ENCODE measurements at regions not wholly inside any gene's neighbourhood (a gene's known extent, or its start where the extent isn't known, plus 50 kb on each side); places are given as distances from the start of the nearest gene placed in this dataset.

GRCh38 chr14:106728611-106729010, 1202.2 kb downstream of the TMEM121 start:
- Histone ChIP-seq H3K27me3 (replicated peaks; ENCODE audit: insufficient read depth, low read depth, low read length, poor library complexity) (no peaks in the 10 kb centered on the region), H3K9me3 (ENCODE audit: low read depth, low read length, poor library complexity, severe bottlenecking) (no peaks in the 10 kb centered on the region), H3K4me1 (ENCODE audit: insufficient read depth, low read length, poor library complexity, severe bottlenecking) (no peaks in the 10 kb centered on the region), H3K36me3 (ENCODE audit: insufficient read depth, low read length, poor library complexity, severe bottlenecking) (no peaks in the 10 kb centered on the region), H3K4me3 (ENCODE audit: low read depth, low read length, poor library complexity, severe bottlenecking) (no peak overlapping the region), H3K27ac (ENCODE audit: low read depth, low read length, poor library complexity, severe bottlenecking) (no peak overlapping the region)
- TF ChIP-seq EZH2 (IDR thresholded peaks at IDR 0.05; ENCODE audit: borderline replicate concordance, low read depth, low read length, poor library complexity, severe bottlenecking) (no peak), CTCF (conservative IDR thresholded peaks at IDR 0.05; ENCODE audit: low read depth, low read length) (no peak)
- ChIA-PET CTCF (no interaction called here), POLR2A (ENCODE audit: low non-redundant PET) (no interaction called here)
- BruUV-seq (replicated peaks), result no TSS peak
- intact Hi-C loops (cut with micrococcal nuclease; ENCODE audit: unreplicated experiment), result no loop called here
- DNase-seq (ENCODE audit: low spot score), result no peak

DNA sequence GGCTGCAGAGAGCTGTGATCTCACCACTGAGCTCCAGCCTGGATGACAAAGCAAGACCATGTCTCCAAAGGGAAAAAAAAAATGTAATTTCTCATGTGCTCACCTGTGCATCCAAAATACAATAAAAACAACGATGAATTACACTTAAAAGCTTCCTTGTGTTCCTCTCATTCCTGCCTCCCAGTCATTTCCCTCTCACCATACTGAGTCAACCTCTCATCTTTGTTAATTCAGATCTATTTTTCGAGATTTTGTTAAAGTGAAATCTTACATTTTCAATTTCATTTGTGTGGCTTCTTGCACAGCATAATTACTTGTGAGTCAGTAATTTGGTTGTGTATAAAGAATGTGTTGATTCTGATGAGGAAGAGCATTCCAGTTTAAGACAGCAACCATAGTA, 1203.2 kb downstream of the TMEM121 start:
- Histone ChIP-seq H3K4me1 (ENCODE audit: insufficient read depth, low read length, poor library complexity, severe bottlenecking) (no peaks in the 10 kb centered on the region), H3K27ac (ENCODE audit: low read depth, low read length, poor library complexity, severe bottlenecking) (no peak overlapping the region), H3K36me3 (ENCODE audit: insufficient read depth, low read length, poor library complexity, severe bottlenecking) (no peaks in the 10 kb centered on the region), H3K4me3 (ENCODE audit: low read depth, low read length, poor library complexity, severe bottlenecking) (no peak overlapping the region), H3K9me3 (ENCODE audit: low read depth, low read length, poor library complexity, severe bottlenecking) (no peaks in the 10 kb centered on the region), H3K27me3 (replicated peaks; ENCODE audit: insufficient read depth, low read depth, low read length, poor library complexity) (no peaks in the 10 kb centered on the region)
- intact Hi-C loops (cut with micrococcal nuclease; ENCODE audit: unreplicated experiment), result no loop called here
- BruUV-seq (replicated peaks), result no TSS peak
- DNase-seq (ENCODE audit: low spot score), result no peak
- TF ChIP-seq EZH2 (IDR thresholded peaks at IDR 0.05; ENCODE audit: borderline replicate concordance, low read depth, low read length, poor library complexity, severe bottlenecking) (no peak), CTCF (conservative IDR thresholded peaks at IDR 0.05; ENCODE audit: low read depth, low read length) (no peak)
- ChIA-PET POLR2A (ENCODE audit: low non-redundant PET) (no interaction called here), CTCF (no interaction called here)

DNA sequence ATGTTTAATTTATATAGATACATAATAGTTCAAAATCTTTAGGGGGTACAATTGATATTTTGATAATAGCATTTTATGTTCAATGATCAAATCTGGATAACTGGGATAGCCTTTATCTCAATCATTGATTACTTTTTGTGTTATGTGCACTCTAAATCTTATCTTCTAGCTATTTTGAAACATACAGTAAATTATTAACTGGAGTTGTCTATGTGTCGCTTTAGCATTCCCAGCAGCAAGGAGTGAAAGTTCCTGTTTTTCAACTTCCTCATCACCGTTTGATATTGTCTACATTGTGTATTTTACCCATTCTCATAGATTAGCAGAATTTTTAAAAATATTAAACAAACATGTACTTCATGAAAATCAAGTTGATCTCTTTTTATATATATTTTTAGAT, 1207.4 kb downstream of the TMEM121 start:
- Histone ChIP-seq H3K9me3 (ENCODE audit: low read depth, low read length, poor library complexity, severe bottlenecking) (no peaks in the 10 kb centered on the region), H3K27ac (ENCODE audit: low read depth, low read length, poor library complexity, severe bottlenecking) (no peak overlapping the region), H3K4me3 (ENCODE audit: low read depth, low read length, poor library complexity, severe bottlenecking) (no peak overlapping the region), H3K27me3 (replicated peaks; ENCODE audit: insufficient read depth, low read depth, low read length, poor library complexity) (no peaks in the 10 kb centered on the region), H3K36me3 (ENCODE audit: insufficient read depth, low read length, poor library complexity, severe bottlenecking) (no peaks in the 10 kb centered on the region), H3K4me1 (ENCODE audit: insufficient read depth, low read length, poor library complexity, severe bottlenecking) (no peaks in the 10 kb centered on the region)
- intact Hi-C loops (cut with micrococcal nuclease; ENCODE audit: unreplicated experiment), result no loop called here
- CTCF ChIA-PET, result no interaction called here
- POLR2A ChIA-PET (ENCODE audit: low non-redundant PET), result no interaction called here
- TF ChIP-seq EZH2 (IDR thresholded peaks at IDR 0.05; ENCODE audit: borderline replicate concordance, low read depth, low read length, poor library complexity, severe bottlenecking) (no peak), CTCF (conservative IDR thresholded peaks at IDR 0.05; ENCODE audit: low read depth, low read length) (no peak)
- DNase-seq (ENCODE audit: low spot score), result no peak
- no TSS peak for BruUV-seq (replicated peaks)
